GM18507 (cell line): ENCODE measurements at regions not wholly inside any gene's neighbourhood (a gene's known extent, or its start where the extent isn't known, plus 50 kb on each side); places are given as distances from the start of the nearest gene placed in this dataset.

ENCODE experiments used
- DNase-seq: peaks from one replicate; pipeline ENCODE4 v3.0.0; 2011; ENCODE audit warnings: low read depth; ENCODE audit not compliant: insufficient read length; ENCODE audit errors: extremely low spot score
- FAIRE-seq: peaks from 2 replicates; lab custom pipeline; 2011; peaks lifted over from hg19 to GRCh38; lab: Jason Lieb, UNC

- FAIRE-seq, result no peak
Measured at GRCh38 chr11:109088086-109088485, 333.9 kb upstream of the C11orf87 start.

GRCh38 chr11:109089144-109089543 lies 332.8 kb upstream of the C11orf87 start:
- FAIRE-seq, result no peak

More at GRCh38 chr11:109088086-109088485, 333.9 kb upstream of the C11orf87 start:
- DNase-seq, result no peak

GRCh38 chr11:109093354-109093753 lies 328.6 kb upstream of the C11orf87 start:
- DNase-seq (no peak), FAIRE-seq (no peak)

More at GRCh38 chr11:109089144-109089543, 332.8 kb upstream of the C11orf87 start:
- DNase-seq, result no peak

- no peak for FAIRE-seq
- no peak for DNase-seq
Measured at GRCh38 chr11:109096266-109096665, 325.7 kb upstream of the C11orf87 start.

- FAIRE-seq, result no peak
- no peak for DNase-seq
Measured at GRCh38 chr11:109106151-109106906, 315.7 kb upstream of the C11orf87 start.

- DNase-seq (no peak), FAIRE-seq (no peak)
Measured at GRCh38 chr11:109109150-109109549, 312.8 kb upstream of the C11orf87 start.

- FAIRE-seq (no peak), DNase-seq (no peak)
Measured at GRCh38 chr11:109109571-109110315, 312.2 kb upstream of the C11orf87 start.

GRCh38 chr11:109112261-109112660 lies 309.7 kb upstream of the C11orf87 start:
- DNase-seq (no peak), FAIRE-seq (no peak)

- FAIRE-seq (no peak), DNase-seq (no peak)
Measured at GRCh38 chr11:109112821-109113280, 309.1 kb upstream of the C11orf87 start.

- DNase-seq (no peak), FAIRE-seq (no peak)
Measured at GRCh38 chr11:109120341-109120740, 301.6 kb upstream of the C11orf87 start.

GRCh38 chr11:109121173-109121932 lies 300.6 kb upstream of the C11orf87 start:
- DNase-seq (no peak), FAIRE-seq (no peak)

GRCh38 chr11:109123816-109124787 lies 297.9 kb upstream of the C11orf87 start:
- DNase-seq (no peak), FAIRE-seq (no peak)

- DNase-seq, result no peak
- no peak for FAIRE-seq
Measured at GRCh38 chr11:109130910-109131309, 291.1 kb upstream of the C11orf87 start.

GRCh38 chr11:109132539-109132938 lies 289.5 kb upstream of the C11orf87 start:
- DNase-seq, result no peak
- no peak for FAIRE-seq

- FAIRE-seq, result no peak
Measured at GRCh38 chr11:109133159-109133558, 288.8 kb upstream of the C11orf87 start.

GRCh38 chr11:109135627-109136026 lies 286.4 kb upstream of the C11orf87 start:
- FAIRE-seq (no peak), DNase-seq (no peak)

More at GRCh38 chr11:109133159-109133558, 288.8 kb upstream of the C11orf87 start:
- no peak for DNase-seq

- FAIRE-seq (no peak), DNase-seq (no peak)
Measured at GRCh38 chr11:109138196-109138595, 283.8 kb upstream of the C11orf87 start.

- DNase-seq (no peak), FAIRE-seq (no peak)
Measured at GRCh38 chr11:109140426-109140825, 281.6 kb upstream of the C11orf87 start.
